Neutrophil (primary cell): ENCODE measurements at regions not wholly inside any gene's neighbourhood (a gene's known extent, or its start where the extent isn't known, plus 50 kb on each side); places are given as distances from the start of the nearest gene placed in this dataset.

Experiments used
- H3K27ac ChIP-seq: fragments of 200-600 bp; sonication (generic); 2 replicates; pipeline ENCODE4 v1.5.1; 2016; ENCODE audit warnings: mild to moderate bottlenecking, moderate library complexity
- H3K27me3 ChIP-seq: fragments of 200-600 bp; sonication (generic); 2 replicates; pipeline ENCODE4 v1.6.0; 2016; ENCODE audit warnings: mild to moderate bottlenecking
- H3K36me3 ChIP-seq: fragments of 200-600 bp; sonication (generic); 2 replicates; pipeline ENCODE4 v1.5.1; 2017
- H3K4me1 ChIP-seq, 2 experiments: fragments of 200-600 bp in 1 of 2; sonication (generic) in 1 of 2; 1 replicate in 1 of 2; 2 replicates in 1 of 2; pipeline versions ENCODE4 v1.5.1 to v1.6.1; 2013 to 2016; ENCODE audit warnings: low read depth in 1 of 2, low read length in 1 of 2, mild to moderate bottlenecking in 1 of 2, moderate library complexity in 1 of 2; ENCODE audit not compliant: control insufficient read depth in 1 of 2, insufficient read depth in 1 of 2
- H3K4me3 ChIP-seq, 2 experiments: fragments of 200-600 bp in 1 of 2; sonication (generic) in 1 of 2; 1 replicate in 1 of 2; 2 replicates in 1 of 2; pipeline ENCODE4 v1.5.1; 2013 to 2016; ENCODE audit warnings: low read depth in 1 of 2, low read length in 1 of 2, mild to moderate bottlenecking in 1 of 2, moderate library complexity in 1 of 2
- H3K9me3 ChIP-seq: fragments of 200-600 bp; sonication (generic); 2 replicates; pipeline ENCODE4 v1.5.1; 2016
- TF ChIP-seq, protein P1 (sequence below): fragments of 200-600 bp; sonication (generic); IDR thresholded peaks from 2 replicates; pipeline ENCODE4 v1.5.1; 2016; ENCODE audit warnings: antibody characterized with exemption

DNA sequence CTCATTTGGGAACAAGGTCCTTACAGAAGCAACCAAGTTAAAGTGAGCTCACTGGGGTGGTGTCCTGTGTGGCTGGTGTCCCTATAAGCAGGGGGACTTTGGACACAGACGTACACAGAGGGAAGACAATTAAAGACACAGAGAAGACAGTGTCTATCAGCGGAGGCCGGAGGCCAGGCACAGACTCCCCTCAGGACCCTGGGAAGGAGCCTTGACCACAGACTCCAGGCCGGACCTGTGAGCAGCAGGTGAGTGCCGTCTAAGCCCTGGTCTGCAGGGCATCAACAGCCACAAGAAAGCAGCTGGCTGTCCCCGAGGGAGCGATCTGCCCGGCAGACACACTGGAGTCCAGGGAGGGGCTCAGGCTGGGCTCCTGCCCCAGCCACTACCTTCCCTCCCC, 219.1 kb upstream of the C14orf180 start:
- Histone ChIP-seq H3K9me3 (no peaks in the 10 kb centered on the region), H3K36me3 (no peaks in the 10 kb centered on the region), H3K4me1 (no peaks in the 10 kb centered on the region), H3K4me3 (no peak overlapping the region), H3K27me3 (no peaks in the 10 kb centered on the region), H3K27ac (no peak overlapping the region)
- TF ChIP-seq, protein P1, sequence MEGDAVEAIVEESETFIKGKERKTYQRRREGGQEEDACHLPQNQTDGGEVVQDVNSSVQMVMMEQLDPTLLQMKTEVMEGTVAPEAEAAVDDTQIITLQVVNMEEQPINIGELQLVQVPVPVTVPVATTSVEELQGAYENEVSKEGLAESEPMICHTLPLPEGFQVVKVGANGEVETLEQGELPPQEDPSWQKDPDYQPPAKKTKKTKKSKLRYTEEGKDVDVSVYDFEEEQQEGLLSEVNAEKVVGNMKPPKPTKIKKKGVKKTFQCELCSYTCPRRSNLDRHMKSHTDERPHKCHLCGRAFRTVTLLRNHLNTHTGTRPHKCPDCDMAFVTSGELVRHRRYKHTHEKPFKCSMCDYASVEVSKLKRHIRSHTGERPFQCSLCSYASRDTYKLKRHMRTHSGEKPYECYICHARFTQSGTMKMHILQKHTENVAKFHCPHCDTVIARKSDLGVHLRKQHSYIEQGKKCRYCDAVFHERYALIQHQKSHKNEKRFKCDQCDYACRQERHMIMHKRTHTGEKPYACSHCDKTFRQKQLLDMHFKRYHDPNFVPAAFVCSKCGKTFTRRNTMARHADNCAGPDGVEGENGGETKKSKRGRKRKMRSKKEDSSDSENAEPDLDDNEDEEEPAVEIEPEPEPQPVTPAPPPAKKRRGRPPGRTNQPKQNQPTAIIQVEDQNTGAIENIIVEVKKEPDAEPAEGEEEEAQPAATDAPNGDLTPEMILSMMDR: no peak

- H3K27ac ChIP-seq: no peak overlapping the region
- TF ChIP-seq, protein P1: no peak
- H3K4me3 ChIP-seq: no peak overlapping the region
- H3K4me1 ChIP-seq: no peaks in the 10 kb centered on the region
- H3K27me3 ChIP-seq: no peaks in the 10 kb centered on the region
- no peaks in the 10 kb centered on the region for H3K36me3 ChIP-seq
- H3K9me3 ChIP-seq: no peaks in the 10 kb centered on the region
Observed at GRCh38 chr14:104361101-104361591, 218.4 kb upstream of the C14orf180 start.

DNA sequence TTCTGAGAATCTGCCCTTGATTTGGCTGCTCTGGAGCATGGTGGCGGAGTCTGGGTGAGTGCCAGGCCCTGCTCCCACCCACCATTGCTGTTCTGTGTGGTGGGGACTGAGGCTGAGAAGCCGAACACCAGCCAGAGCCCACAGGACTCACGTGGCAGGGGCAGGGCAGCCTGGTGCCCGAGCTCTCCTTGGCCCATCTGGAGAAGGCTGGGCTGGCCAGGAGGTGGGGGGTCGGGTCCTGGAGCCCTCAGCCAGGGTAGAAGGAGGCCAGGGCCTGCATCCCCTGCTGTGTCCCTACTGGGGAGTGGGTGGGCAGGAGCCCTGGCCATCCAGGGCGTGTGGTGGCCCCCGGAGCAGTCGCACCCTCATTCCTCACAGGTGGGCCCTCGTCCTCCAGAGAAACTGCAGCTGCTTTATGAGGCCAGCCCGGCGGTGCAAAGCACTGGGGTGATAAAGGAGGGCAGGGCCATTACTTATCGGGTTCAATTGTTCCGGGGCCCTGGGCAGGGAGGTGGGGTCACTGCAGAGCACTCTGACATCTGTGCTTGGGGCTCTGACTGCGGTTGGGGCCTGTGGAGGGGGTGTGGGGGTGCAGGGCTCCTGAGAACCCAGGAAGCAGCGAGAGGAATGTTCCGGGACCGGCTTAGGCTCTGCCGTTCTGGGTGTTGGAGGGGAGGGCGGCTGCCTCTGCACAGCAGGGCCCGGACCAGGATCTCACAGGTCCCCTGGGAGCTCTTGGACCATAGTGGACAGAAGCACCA, 217.5 kb upstream of the C14orf180 start:
- TF ChIP-seq, protein P1: no peak
- Histone ChIP-seq H3K9me3 (no peaks in the 10 kb centered on the region), H3K27ac (no peak overlapping the region), H3K4me1 (no peaks in the 10 kb centered on the region), H3K36me3 (no peaks in the 10 kb centered on the region), H3K27me3 (no peaks in the 10 kb centered on the region), H3K4me3 (no peak overlapping the region)

- no peaks in the 10 kb centered on the region for H3K4me1 ChIP-seq
- TF ChIP-seq, protein P1: no peak
- no peaks in the 10 kb centered on the region for H3K36me3 ChIP-seq
- H3K27me3 ChIP-seq: no peaks in the 10 kb centered on the region
- no peaks in the 10 kb centered on the region for H3K9me3 ChIP-seq
- H3K4me3 ChIP-seq: no peak overlapping the region
- no peak overlapping the region for H3K27ac ChIP-seq
Observed at GRCh38 chr14:104362761-104363605, 216.6 kb upstream of the C14orf180 start.

- TF ChIP-seq, protein P1: no peak
- H3K27ac ChIP-seq: no peak overlapping the region
- H3K4me3 ChIP-seq: no peak overlapping the region
- H3K27me3 ChIP-seq: no peaks in the 10 kb centered on the region
- no peaks in the 10 kb centered on the region for H3K9me3 ChIP-seq
- H3K36me3 ChIP-seq: no peaks in the 10 kb centered on the region
- no peaks in the 10 kb centered on the region for H3K4me1 ChIP-seq
Observed at GRCh38 chr14:104363891-104364760, 215.4 kb upstream of the C14orf180 start.
